ENCODE measurements at regions not wholly inside any gene's neighbourhood (a gene's known extent, or its start where the extent isn't known, plus 50 kb on each side); places are given as distances from the start of the nearest gene placed in this dataset.

DNA sequence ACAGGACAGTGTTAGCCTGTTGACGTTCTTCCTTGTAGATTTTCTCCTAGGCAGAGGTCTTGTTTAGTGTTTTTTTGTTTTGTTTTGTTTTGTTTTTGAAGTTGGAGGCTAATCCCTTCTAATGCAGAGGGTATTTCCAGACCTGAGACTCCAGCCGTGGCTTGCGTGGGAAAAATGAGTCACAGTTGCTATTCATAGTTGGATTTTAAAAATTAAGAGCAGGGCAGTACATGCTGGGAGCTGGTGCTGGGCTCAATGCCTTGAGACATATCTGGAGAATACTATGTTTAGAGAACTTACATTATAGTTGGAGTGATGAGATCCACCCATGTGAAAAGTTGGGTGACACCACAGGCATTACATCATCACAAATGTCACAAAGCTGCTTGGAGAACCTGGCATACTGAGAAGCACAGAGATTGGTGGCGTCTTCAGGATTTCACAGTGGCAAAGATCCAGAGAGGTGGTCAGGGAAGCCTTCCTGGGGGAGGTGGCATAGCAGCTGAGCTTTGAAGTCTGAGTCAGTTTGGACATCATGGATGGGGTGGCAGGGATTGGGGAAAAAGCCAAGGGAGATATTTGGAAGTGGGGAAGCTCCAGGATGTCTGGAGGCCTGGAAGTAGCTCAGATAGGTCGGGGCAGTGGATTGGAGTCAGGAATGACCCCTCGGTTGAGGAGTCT, 249.4 kb downstream of the LOXHD1 start:
- Mint-ChIP-seq H3K9me3 (no peaks in the 10 kb centered on the region), H3K4me3 (no peak overlapping the region), H3K36me3 (no peaks in the 10 kb centered on the region), H3K4me1 (no peaks in the 10 kb centered on the region), H3K27ac (peak overlapping the region in 1 of 3 donors; percentile 26), H3K27me3 (peaks cover 24% of the 10 kb centered on the region)
- Histone ChIP-seq H3K27ac (ENCODE audit: insufficient read depth, low read length, poor library complexity, severe bottlenecking) (no peak overlapping the region), H3K9me3 (ENCODE audit: control insufficient read depth in 2 of 2, low read length in 2 of 2) (no peaks in the 10 kb centered on the region), H3K4me1 (ENCODE audit: control insufficient read depth, insufficient read depth, low read length, poor library complexity, severe bottlenecking) (no peaks in the 10 kb centered on the region), H3K27me3 (ENCODE audit: control insufficient read depth, insufficient read depth, low read length) (no peaks in the 10 kb centered on the region), H3K36me3 (ENCODE audit: control insufficient read depth, insufficient read depth, low read length) (no peaks in the 10 kb centered on the region), H3K4me3 (ENCODE audit: low read depth, low read length) (no peak overlapping the region)
- DNase-seq, result no peak
- no peak for ATAC-seq (ENCODE audit: low read depth in 2 of 2)

DNA sequence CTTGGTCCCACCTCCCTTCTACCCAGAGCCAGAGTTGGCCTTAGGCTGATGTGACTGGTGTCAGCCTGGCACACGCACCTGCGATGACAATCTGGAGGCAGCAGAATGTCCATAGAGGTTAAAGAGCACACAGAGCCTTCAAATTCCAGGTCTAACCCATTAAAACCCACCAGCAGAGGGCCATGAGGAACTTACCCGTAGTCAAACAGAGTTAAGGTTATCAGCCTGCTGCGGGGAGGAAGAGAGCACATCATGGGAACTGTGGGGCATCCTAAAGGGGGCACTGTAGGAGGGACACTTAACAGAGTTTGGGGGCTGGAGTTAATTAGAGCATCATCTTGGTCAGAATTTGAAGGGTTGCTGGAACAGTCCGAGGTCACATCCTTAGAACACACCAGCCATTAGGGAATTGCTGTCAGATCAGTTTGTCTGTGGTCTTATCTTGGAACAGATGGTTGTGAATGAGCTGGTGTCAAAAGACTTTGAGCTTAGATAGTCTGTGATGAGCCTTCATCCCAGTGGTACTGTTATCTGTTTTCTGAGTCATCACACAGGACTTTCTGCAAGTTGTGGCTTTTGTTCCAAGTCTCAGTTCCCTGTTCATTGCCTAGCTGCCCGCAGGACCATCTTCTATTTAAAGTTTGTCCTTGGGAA, 248.6 kb downstream of the LOXHD1 start:
- no peaks in the 10 kb centered on the region for H3K9me3 ChIP-seq (ENCODE audit: control insufficient read depth in 2 of 2, low read length in 2 of 2)
- peak in 1 of 3 donors; percentile 21 for DNase-seq

DNA sequence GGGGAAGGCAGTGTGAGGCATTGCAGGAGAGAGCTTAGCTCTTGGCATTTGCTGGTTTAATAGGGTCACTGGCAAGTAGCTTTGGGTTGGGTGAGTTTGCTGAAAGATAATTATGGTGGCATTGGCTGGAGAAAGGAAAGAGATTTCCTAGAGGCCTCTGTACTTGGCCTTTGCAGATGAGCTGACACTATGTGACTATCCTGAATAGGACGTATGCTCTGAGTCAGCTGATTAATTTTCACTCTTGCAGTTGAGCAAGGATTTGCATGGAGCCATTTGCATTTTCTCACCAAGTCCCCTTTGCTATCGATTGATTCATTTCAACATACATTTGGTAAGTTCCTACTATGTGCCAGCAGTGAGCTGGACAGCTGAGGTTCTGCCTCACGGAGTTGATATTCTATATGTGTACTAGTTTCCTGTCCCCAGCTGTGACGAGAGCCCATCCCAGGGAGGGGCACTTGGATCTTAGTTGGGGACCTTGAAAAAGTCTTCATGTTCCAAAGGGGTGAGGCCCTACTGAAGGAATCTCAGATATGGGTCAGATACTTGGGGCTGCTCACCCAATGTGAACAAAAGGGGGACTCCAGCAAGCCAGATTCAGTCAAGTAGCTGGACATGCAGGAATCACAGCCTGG, 245.7 kb downstream of the LOXHD1 start:
- peaks cover 0 to 2% (median 0%) of the 10 kb centered on the region in 7 donors for H3K9me3 Mint-ChIP-seq
- H3K27me3 Mint-ChIP-seq, result peaks cover 11% of the 10 kb centered on the region
- no peaks in the 10 kb centered on the region for H3K36me3 Mint-ChIP-seq
- Histone ChIP-seq H3K27ac (ENCODE audit: insufficient read depth, low read length, poor library complexity, severe bottlenecking) (no peak overlapping the region), H3K4me3 (ENCODE audit: low read depth, low read length) (no peak overlapping the region), H3K36me3 (ENCODE audit: control insufficient read depth, insufficient read depth, low read length) (no peaks in the 10 kb centered on the region), H3K9me3 (ENCODE audit: control insufficient read depth in 2 of 2, low read length in 2 of 2) (no peaks in the 10 kb centered on the region), H3K4me1 (ENCODE audit: control insufficient read depth, insufficient read depth, low read length, poor library complexity, severe bottlenecking) (no peaks in the 10 kb centered on the region), H3K27me3 (ENCODE audit: control insufficient read depth, insufficient read depth, low read length) (no peaks in the 10 kb centered on the region)
- ATAC-seq (ENCODE audit: low read depth in 2 of 2) (no peak), DNase-seq (no peak)
- peak overlapping the region in 1 of 3 donors; percentile 61 for H3K27ac Mint-ChIP-seq
- no peaks in the 10 kb centered on the region for H3K4me1 Mint-ChIP-seq
- no peak overlapping the region for H3K4me3 Mint-ChIP-seq

More for the DNA sequence above, 248.6 kb downstream of the LOXHD1 start:
- no peaks in the 10 kb centered on the region for H3K36me3 Mint-ChIP-seq
- H3K27ac ChIP-seq (ENCODE audit: insufficient read depth, low read length, poor library complexity, severe bottlenecking), result no peak overlapping the region
- no peaks in the 10 kb centered on the region for H3K27me3 ChIP-seq (ENCODE audit: control insufficient read depth, insufficient read depth, low read length)
- H3K36me3 ChIP-seq (ENCODE audit: control insufficient read depth, insufficient read depth, low read length), result no peaks in the 10 kb centered on the region
- no peak overlapping the region for H3K4me3 ChIP-seq (ENCODE audit: low read depth, low read length)
- no peak overlapping the region for H3K27ac Mint-ChIP-seq
- ATAC-seq (ENCODE audit: low read depth in 2 of 2), result no peak
- H3K27me3 Mint-ChIP-seq, result peaks cover 17% of the 10 kb centered on the region
- H3K4me1 Mint-ChIP-seq, result no peaks in the 10 kb centered on the region
- no peaks in the 10 kb centered on the region for H3K4me1 ChIP-seq (ENCODE audit: control insufficient read depth, insufficient read depth, low read length, poor library complexity, severe bottlenecking)
- H3K4me3 Mint-ChIP-seq, result no peak overlapping the region
- no peaks in the 10 kb centered on the region for H3K9me3 Mint-ChIP-seq

DNA sequence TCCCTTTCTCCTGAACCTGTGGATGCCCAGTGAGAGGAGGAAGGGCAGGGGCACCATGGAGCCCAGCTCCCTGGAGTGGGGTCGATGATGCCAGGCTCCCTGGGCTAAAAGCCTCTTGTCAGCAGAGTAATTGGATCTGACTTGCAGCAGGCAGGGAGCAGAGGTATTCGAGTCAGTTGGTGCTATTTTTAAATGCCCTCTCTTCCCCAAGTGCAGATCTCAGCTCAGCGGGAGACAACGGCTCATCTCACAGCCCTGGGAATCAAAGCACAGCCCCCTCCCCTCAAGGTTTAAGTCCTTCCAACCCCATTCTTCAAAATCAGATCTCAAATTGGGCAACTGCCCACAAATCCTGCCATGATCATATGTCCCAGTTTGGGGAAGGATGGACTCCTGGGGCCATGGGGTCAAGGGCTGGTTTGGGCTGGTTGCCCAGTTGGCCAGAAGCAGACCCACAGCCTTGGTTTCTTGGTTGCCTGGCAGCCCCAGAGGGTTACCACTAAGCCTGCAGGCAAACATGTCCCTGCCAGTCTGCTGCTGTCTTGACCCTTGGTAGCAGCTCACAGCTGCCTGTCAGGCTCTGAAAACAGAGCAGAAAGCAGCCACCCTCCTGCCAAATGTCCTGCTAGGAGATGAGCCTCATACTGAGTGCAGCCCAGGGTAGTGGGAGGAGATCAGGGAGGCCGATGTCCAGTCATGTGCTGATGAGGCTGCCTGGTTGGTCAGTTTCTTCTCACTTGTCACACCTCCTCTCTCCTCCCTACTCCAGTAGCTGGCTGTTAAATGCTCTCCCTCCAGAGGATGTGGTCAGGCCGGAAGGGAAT, 244.9 kb downstream of the LOXHD1 start:
- no peaks in the 10 kb centered on the region for H3K36me3 ChIP-seq (ENCODE audit: control insufficient read depth, insufficient read depth, low read length)
- Mint-ChIP-seq H3K4me1 (no peaks in the 10 kb centered on the region), H3K4me3 (no peak overlapping the region), H3K27me3 (peaks cover 10% of the 10 kb centered on the region), H3K36me3 (no peaks in the 10 kb centered on the region), H3K9me3 (peaks cover 0 to 2% (median 0%) of the 10 kb centered on the region in 7 donors), H3K27ac (no peak overlapping the region)
- H3K27me3 ChIP-seq (ENCODE audit: control insufficient read depth, insufficient read depth, low read length), result no peaks in the 10 kb centered on the region
- DNase-seq, result no peak
- no peak for ATAC-seq (ENCODE audit: low read depth in 2 of 2)
- no peaks in the 10 kb centered on the region for H3K4me1 ChIP-seq (ENCODE audit: control insufficient read depth, insufficient read depth, low read length, poor library complexity, severe bottlenecking)
- no peaks in the 10 kb centered on the region for H3K9me3 ChIP-seq (ENCODE audit: control insufficient read depth in 2 of 2, low read length in 2 of 2)
- no peak overlapping the region for H3K27ac ChIP-seq (ENCODE audit: insufficient read depth, low read length, poor library complexity, severe bottlenecking)
- H3K4me3 ChIP-seq (ENCODE audit: low read depth, low read length), result no peak overlapping the region

DNA sequence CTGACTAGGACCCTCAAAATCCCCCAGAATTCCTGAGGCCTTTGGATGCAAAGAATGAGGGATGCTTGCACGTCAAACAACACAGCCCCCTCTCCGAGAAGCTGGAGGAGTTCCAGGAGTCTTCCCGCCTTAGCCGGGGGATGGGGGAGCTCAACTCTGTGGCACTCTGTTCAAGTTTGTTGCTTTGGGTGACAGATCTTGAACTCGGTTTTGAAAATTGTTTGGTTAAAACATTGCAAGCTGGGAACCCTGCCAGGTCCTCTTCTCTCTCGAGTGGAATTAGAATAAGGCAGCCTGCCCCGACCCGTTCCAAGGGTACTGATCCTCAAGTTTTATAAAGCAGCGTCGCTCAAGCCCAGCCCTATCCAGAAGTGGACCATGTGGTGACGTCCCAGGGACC, 244.1 kb downstream of the LOXHD1 start:
- no peaks in the 10 kb centered on the region for H3K9me3 ChIP-seq (ENCODE audit: control insufficient read depth in 2 of 2, low read length in 2 of 2)
- ATAC-seq (ENCODE audit: low read depth in 2 of 2) (no peak), DNase-seq (no peak)
- H3K27ac Mint-ChIP-seq, result no peak overlapping the region
- no peaks in the 10 kb centered on the region for H3K27me3 ChIP-seq (ENCODE audit: control insufficient read depth, insufficient read depth, low read length)
- H3K27ac ChIP-seq (ENCODE audit: insufficient read depth, low read length, poor library complexity, severe bottlenecking), result no peak overlapping the region
- H3K27me3 Mint-ChIP-seq, result peaks cover 5% of the 10 kb centered on the region
- H3K4me3 ChIP-seq (ENCODE audit: low read depth, low read length), result no peak overlapping the region
- H3K9me3 Mint-ChIP-seq, result peaks cover 0 to 2% (median 0%) of the 10 kb centered on the region in 7 donors
- H3K4me1 ChIP-seq (ENCODE audit: control insufficient read depth, insufficient read depth, low read length, poor library complexity, severe bottlenecking), result no peaks in the 10 kb centered on the region
- no peak overlapping the region for H3K4me3 Mint-ChIP-seq
- no peaks in the 10 kb centered on the region for H3K4me1 Mint-ChIP-seq
- H3K36me3 Mint-ChIP-seq, result no peaks in the 10 kb centered on the region
- no peaks in the 10 kb centered on the region for H3K36me3 ChIP-seq (ENCODE audit: control insufficient read depth, insufficient read depth, low read length)

DNA sequence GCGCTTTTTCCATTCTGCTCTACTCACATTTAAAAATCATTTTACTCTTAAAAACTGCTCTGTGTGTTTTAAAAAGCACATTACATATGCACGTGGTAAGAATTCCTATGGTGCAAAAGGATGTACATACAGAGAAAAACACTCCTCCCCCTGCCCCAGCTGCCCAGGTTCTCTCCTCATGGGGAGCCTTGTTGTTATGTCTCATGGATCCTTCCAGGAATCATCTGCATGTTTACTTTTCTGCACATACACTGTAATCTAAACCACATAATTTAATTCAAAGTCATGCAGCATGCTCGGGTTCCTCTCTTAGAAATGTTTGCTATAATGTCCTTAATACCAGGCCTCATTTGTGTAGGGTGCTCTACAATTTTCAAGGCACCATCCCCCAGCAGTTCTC, 243.3 kb downstream of the LOXHD1 start:
- ATAC-seq (ENCODE audit: low read depth in 2 of 2), result no peak
- no peaks in the 10 kb centered on the region for H3K27me3 Mint-ChIP-seq
- H3K27me3 ChIP-seq (ENCODE audit: control insufficient read depth, insufficient read depth, low read length), result no peaks in the 10 kb centered on the region
- H3K4me3 Mint-ChIP-seq, result no peak overlapping the region
- H3K36me3 Mint-ChIP-seq, result no peaks in the 10 kb centered on the region
- H3K4me1 ChIP-seq (ENCODE audit: control insufficient read depth, insufficient read depth, low read length, poor library complexity, severe bottlenecking), result no peaks in the 10 kb centered on the region
- DNase-seq, result no peak
- H3K4me1 Mint-ChIP-seq, result no peaks in the 10 kb centered on the region
- no peaks in the 10 kb centered on the region for H3K9me3 ChIP-seq (ENCODE audit: control insufficient read depth in 2 of 2, low read length in 2 of 2)
- H3K27ac Mint-ChIP-seq, result peak overlapping the region in 1 of 3 donors; percentile 34
- H3K27ac ChIP-seq (ENCODE audit: insufficient read depth, low read length, poor library complexity, severe bottlenecking), result no peak overlapping the region
- H3K4me3 ChIP-seq (ENCODE audit: low read depth, low read length), result no peak overlapping the region
- H3K36me3 ChIP-seq (ENCODE audit: control insufficient read depth, insufficient read depth, low read length), result no peaks in the 10 kb centered on the region
- peaks cover 0 to 2% (median 0%) of the 10 kb centered on the region in 7 donors for H3K9me3 Mint-ChIP-seq

DNA sequence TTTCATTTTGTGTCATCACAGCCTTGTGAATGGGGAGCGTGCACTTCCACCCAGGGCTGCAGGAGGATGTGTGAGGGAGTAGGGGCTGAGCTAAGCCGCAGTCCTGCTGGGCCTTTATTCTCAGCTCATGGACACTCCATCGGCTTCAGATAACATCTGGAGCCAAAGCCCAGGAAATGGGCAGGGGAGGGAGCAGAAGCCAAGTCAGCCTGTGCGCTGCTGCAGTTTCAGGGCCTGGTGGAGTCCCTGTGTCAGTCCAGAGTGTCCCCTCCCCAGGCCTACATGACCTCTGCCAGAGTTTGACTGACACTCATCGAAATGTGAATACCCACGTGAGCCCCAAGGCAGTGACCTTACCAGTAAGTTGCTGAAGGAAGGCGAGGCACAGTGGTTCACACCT, 242.2 kb downstream of the LOXHD1 start:
- no peaks in the 10 kb centered on the region for H3K9me3 ChIP-seq (ENCODE audit: control insufficient read depth in 2 of 2, low read length in 2 of 2)
- H3K27me3 Mint-ChIP-seq, result no peaks in the 10 kb centered on the region
- no peak overlapping the region for H3K27ac ChIP-seq (ENCODE audit: insufficient read depth, low read length, poor library complexity, severe bottlenecking)
- ATAC-seq (ENCODE audit: low read depth in 2 of 2), result no peak
- H3K4me1 Mint-ChIP-seq, result peaks cover 0 to 2% (median 0%) of the 10 kb centered on the region in 4 donors
- H3K36me3 Mint-ChIP-seq, result no peaks in the 10 kb centered on the region
- no peaks in the 10 kb centered on the region for H3K36me3 ChIP-seq (ENCODE audit: control insufficient read depth, insufficient read depth, low read length)
- H3K4me3 Mint-ChIP-seq, result no peak overlapping the region
- no peaks in the 10 kb centered on the region for H3K27me3 ChIP-seq (ENCODE audit: control insufficient read depth, insufficient read depth, low read length)
- no peaks in the 10 kb centered on the region for H3K4me1 ChIP-seq (ENCODE audit: control insufficient read depth, insufficient read depth, low read length, poor library complexity, severe bottlenecking)
- H3K4me3 ChIP-seq (ENCODE audit: low read depth, low read length), result no peak overlapping the region
- no peak overlapping the region for H3K27ac Mint-ChIP-seq
- no peak for DNase-seq
- peaks cover 0 to 2% (median 0%) of the 10 kb centered on the region in 7 donors for H3K9me3 Mint-ChIP-seq

Measured in CD4-positive, CD25-positive, alpha-beta regulatory T cell (primary cell).